ENCODE measurements at regions not wholly inside any gene's neighbourhood (a gene's known extent, or its start where the extent isn't known, plus 50 kb on each side); places are given as distances from the start of the nearest gene placed in this dataset.

DNA sequence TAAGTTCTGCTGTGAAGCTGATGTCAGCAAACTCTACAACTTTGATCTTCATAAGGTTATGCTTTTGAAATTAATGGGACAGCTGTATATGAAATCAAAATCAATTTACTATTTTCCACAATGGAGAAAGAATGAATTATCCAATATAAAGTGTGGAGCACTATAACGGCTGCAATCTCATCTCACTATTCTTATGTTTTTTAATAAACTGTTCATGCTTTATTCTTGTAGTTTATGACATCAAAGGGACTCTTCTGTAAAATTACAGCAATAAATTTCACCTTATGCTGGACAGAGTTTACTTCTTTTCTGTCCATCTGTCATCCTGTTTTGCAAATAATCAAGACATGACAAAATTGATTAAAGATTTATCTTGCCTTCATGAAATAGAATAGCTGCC lies 192.5 kb downstream of the TECRL start:
- H3K36me3 ChIP-seq: no peaks in the 10 kb centered on the region
- DNase-seq: no peak
- H3K9me3 ChIP-seq: no peaks in the 10 kb centered on the region
- no peaks in the 10 kb centered on the region for H3K4me1 ChIP-seq
- TF ChIP-seq, protein P1, sequence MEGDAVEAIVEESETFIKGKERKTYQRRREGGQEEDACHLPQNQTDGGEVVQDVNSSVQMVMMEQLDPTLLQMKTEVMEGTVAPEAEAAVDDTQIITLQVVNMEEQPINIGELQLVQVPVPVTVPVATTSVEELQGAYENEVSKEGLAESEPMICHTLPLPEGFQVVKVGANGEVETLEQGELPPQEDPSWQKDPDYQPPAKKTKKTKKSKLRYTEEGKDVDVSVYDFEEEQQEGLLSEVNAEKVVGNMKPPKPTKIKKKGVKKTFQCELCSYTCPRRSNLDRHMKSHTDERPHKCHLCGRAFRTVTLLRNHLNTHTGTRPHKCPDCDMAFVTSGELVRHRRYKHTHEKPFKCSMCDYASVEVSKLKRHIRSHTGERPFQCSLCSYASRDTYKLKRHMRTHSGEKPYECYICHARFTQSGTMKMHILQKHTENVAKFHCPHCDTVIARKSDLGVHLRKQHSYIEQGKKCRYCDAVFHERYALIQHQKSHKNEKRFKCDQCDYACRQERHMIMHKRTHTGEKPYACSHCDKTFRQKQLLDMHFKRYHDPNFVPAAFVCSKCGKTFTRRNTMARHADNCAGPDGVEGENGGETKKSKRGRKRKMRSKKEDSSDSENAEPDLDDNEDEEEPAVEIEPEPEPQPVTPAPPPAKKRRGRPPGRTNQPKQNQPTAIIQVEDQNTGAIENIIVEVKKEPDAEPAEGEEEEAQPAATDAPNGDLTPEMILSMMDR (IDR thresholded peaks at IDR 0.05): no peak
- TF ChIP-seq POLR2A (IDR thresholded peaks at IDR 0.05): no peak
- H3K4me3 ChIP-seq: no peak overlapping the region
- no peak overlapping the region for H3K27ac ChIP-seq
- no peaks in the 10 kb centered on the region for H3K27me3 ChIP-seq

DNA sequence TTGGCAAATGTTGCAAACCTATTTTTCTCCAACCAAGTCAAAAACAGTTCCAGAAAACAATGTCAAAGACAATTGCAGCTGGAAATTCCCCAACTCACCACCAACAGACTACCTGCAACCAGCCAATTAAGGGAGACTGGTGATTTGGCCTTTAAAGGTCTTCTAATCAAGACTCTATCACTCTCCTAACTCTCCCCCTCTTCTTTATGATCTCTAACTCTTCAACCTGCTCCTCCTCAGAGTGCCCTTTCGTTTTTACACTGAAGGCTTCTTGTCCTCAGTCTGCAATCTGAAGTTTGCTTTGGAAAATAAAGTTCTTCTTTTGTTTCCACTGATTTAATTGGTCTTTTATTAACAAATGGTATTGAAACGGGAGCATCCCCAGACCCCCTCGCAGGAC lies 203.9 kb downstream of the TECRL start:
- H3K27me3 ChIP-seq: no peaks in the 10 kb centered on the region

DNA sequence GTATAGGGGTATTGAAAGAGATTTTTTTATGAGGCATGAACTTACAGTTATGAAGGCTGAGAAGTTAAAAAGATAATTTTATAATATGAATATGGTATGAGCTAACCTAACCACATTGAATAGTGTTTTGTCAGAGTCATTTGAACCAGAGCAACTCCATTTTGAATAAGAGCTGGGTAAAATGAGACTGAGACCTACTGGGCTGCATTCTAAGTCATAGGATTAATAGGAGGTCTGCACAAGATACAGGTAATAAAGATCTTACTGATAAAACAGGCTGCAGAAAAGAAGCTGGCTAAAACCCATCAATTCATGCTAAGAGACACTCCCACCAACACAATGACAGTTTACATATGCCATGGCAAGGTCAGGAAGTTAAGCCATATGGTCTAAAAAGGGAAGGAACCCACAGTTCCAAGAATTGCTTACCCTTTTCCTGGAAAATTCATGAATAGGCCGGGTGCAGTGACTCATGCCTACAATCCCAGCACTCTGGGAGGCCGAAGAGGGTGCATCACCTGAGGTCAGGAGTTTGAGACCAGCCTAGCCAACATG lies 209.2 kb downstream of the TECRL start:
- DNase-seq: no peak
- Histone ChIP-seq H3K4me3 (no peak overlapping the region), H3K27me3 (no peaks in the 10 kb centered on the region), H3K27ac (no peak overlapping the region), H3K4me1 (no peaks in the 10 kb centered on the region), H3K9me3 (no peaks in the 10 kb centered on the region), H3K36me3 (no peaks in the 10 kb centered on the region)
- TF ChIP-seq POLR2A (IDR thresholded peaks at IDR 0.05): no peak
- TF ChIP-seq, protein P1 (IDR thresholded peaks at IDR 0.05): no peak

More for the DNA sequence above, 203.9 kb downstream of the TECRL start:
- no peak overlapping the region for H3K4me3 ChIP-seq
- DNase-seq: no peak
- TF ChIP-seq POLR2A (IDR thresholded peaks at IDR 0.05): no peak
- TF ChIP-seq, protein P1 (IDR thresholded peaks at IDR 0.05): no peak
- no peak overlapping the region for H3K27ac ChIP-seq
- H3K9me3 ChIP-seq: peaks cover 0 to 7% (median 0%) of the 10 kb centered on the region in 4 donors
- H3K4me1 ChIP-seq: no peaks in the 10 kb centered on the region
- H3K36me3 ChIP-seq: no peaks in the 10 kb centered on the region

DNA sequence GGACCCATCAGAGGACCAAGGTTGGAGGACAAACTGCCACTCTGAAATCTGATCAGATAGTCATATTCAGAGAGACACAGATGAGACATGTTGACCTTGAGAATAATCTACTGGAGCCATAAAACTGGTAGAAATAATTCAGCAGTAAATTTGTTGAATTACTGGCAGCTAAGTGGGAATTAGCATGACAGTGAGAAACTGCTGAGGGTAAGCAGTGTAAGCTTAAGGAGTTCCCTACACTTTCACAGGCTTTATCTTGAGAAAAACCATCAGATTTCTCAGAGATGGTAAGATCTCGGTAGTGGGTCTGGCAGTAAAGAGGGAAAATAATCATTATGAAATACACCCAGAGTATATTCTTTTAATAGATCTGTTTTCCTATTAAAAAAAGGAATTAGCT lies 213.7 kb downstream of the TECRL start:
- no peak for DNase-seq
- Histone ChIP-seq H3K4me1 (no peaks in the 10 kb centered on the region), H3K27ac (no peak overlapping the region), H3K36me3 (no peaks in the 10 kb centered on the region), H3K9me3 (no peaks in the 10 kb centered on the region), H3K4me3 (no peak overlapping the region), H3K27me3 (no peaks in the 10 kb centered on the region)
- no peak for TF ChIP-seq POLR2A (IDR thresholded peaks at IDR 0.05)
- TF ChIP-seq, protein P1 (IDR thresholded peaks at IDR 0.05): no peak

DNA sequence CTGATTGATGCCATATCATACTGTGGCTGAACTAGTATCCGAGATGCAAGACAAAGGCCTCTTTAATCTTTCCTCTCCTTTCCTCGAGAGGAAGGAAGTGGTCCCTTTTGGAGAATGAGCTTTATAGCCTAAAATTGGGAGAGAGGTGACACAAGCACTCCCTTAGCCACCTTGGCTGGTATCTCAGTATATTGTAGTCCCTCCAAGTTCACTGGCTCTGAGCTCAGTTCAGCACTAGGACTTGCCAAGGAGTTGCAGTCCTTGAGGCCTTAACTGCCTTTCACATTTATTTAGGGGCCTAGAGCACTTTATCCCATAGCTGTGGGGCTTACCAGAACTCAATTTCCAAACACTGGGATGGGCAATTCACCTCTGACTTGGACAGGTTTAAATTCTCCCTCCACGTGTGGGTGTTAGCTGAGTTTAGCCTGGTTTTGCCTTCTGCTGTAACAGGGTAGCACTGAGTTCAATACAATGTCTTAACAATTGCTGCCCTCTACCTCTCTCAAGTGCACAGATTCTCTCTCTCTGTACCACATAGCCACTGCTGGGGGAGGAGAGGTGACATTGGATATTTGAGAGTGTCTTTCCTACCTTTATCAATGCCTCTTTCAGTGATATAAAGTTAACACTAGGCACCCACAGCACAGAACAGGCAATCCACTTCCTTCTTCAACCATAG lies 216.4 kb downstream of the TECRL start:
- Histone ChIP-seq H3K4me3 (no peak overlapping the region), H3K9me3 (no peaks in the 10 kb centered on the region), H3K36me3 (no peaks in the 10 kb centered on the region), H3K27ac (no peak overlapping the region), H3K4me1 (no peaks in the 10 kb centered on the region), H3K27me3 (no peaks in the 10 kb centered on the region)
- DNase-seq: no peak
- TF ChIP-seq POLR2A (IDR thresholded peaks at IDR 0.05): no peak
- TF ChIP-seq, protein P1 (IDR thresholded peaks at IDR 0.05): no peak

Data from Peyer's patch (tissue), 4 donors.